Osteoblast (primary cell): ENCODE measurements at regions not wholly inside any gene's neighbourhood (a gene's known extent, or its start where the extent isn't known, plus 50 kb on each side); places are given as distances from the start of the nearest gene placed in this dataset.

ENCODE experiments used
- DNase-seq: peaks from one replicate; pipeline ENCODE4 v3.0.0; 2011; ENCODE audit warnings: low spot score, mixed read lengths; ENCODE audit not compliant: insufficient read length; ENCODE audit errors: missing footprints
- H2AFZ ChIP-seq: 2 replicates; pipeline ENCODE4 v1.6.0; 2011; ENCODE audit warnings: mild to moderate bottlenecking, low read length
- H3K27ac ChIP-seq: 2 replicates; pipeline ENCODE4 v1.5.1; 2011; ENCODE audit warnings: mild to moderate bottlenecking, low read depth, low read length, moderate library complexity
- H3K27me3 ChIP-seq: 2 replicates; pipeline ENCODE4 v1.6.0; 2012; ENCODE audit warnings: mild to moderate bottlenecking, control low read depth, inconsistent platforms, low read length, moderate library complexity; ENCODE audit not compliant: insufficient read depth
- H3K36me3 ChIP-seq: 2 replicates; pipeline ENCODE4 v1.5.1; 2011; ENCODE audit warnings: mild to moderate bottlenecking, low read length, control low read depth, moderate library complexity; ENCODE audit not compliant: insufficient read depth
- H3K4me1 ChIP-seq: 2 replicates; pipeline ENCODE4 v1.5.1; 2011; ENCODE audit warnings: mild to moderate bottlenecking, low read length, control low read depth, moderate library complexity; ENCODE audit not compliant: insufficient read depth
- H3K4me2 ChIP-seq: 2 replicates; pipeline ENCODE4 v1.6.0; 2011; ENCODE audit warnings: mild to moderate bottlenecking, low read length; ENCODE audit not compliant: insufficient read depth
- H3K4me3 ChIP-seq: fragments of 200-600 bp; sonication (generic); 3 replicates; pipeline ENCODE4 v1.5.1; 2012; ENCODE audit warnings: mild to moderate bottlenecking, low read length, inconsistent platforms; ENCODE audit not compliant: insufficient read depth
- H3K79me2 ChIP-seq: 2 replicates; pipeline ENCODE4 v1.6.0; 2012; ENCODE audit warnings: mild to moderate bottlenecking, low read length, control low read depth, inconsistent platforms; ENCODE audit not compliant: insufficient read depth
- H3K9me3 ChIP-seq: 2 replicates; pipeline ENCODE4 v1.5.1; 2011; ENCODE audit warnings: low read depth, low read length, control low read depth
- H4K20me1 ChIP-seq: 2 replicates; pipeline ENCODE4 v1.6.0; 2012; ENCODE audit warnings: mild to moderate bottlenecking, low read length, control low read depth; ENCODE audit not compliant: insufficient read depth
- CTCF ChIP-seq: IDR thresholded peaks from 2 replicates; pipeline ENCODE4 v1.5.1; 2011; ENCODE audit warnings: mild to moderate bottlenecking, low read depth, low read length, moderate library complexity; ENCODE audit errors: extremely low read depth

- peak; percentile 58 for DNase-seq
- no peaks in the 10 kb centered on the region for H4K20me1 ChIP-seq
- H3K4me3 ChIP-seq, result no peak overlapping the region
- peaks cover 25% of the 10 kb centered on the region for H3K4me1 ChIP-seq
- no peaks in the 10 kb centered on the region for H3K79me2 ChIP-seq
- no peaks in the 10 kb centered on the region for H3K27me3 ChIP-seq
- no peaks in the 10 kb centered on the region for H3K36me3 ChIP-seq
- H3K9me3 ChIP-seq, result no peaks in the 10 kb centered on the region
- H3K27ac ChIP-seq, result peak overlapping the region; percentile 78
- TF ChIP-seq CTCF, result no peak
- peak overlapping the region; percentile 63 for H2AFZ ChIP-seq
- no peak overlapping the region for H3K4me2 ChIP-seq
These were observed 96.2 kb downstream of the THBS2 start for GRCh38 chr6:169157197-169158148.

GRCh38 chr6:169156793-169157147 lies 96.9 kb downstream of the THBS2 start:
- no peaks in the 10 kb centered on the region for H3K9me3 ChIP-seq
- H3K4me1 ChIP-seq, result peaks cover 19% of the 10 kb centered on the region
- peak overlapping the region; percentile 4 for H2AFZ ChIP-seq
- H3K27ac ChIP-seq, result peak overlapping the region; percentile 64
- H3K4me3 ChIP-seq, result no peak overlapping the region
- H3K27me3 ChIP-seq, result no peaks in the 10 kb centered on the region
- no peak overlapping the region for H3K4me2 ChIP-seq
- DNase-seq, result no peak
- H3K79me2 ChIP-seq, result no peaks in the 10 kb centered on the region
- no peaks in the 10 kb centered on the region for H4K20me1 ChIP-seq
- TF ChIP-seq CTCF, result no peak
- no peaks in the 10 kb centered on the region for H3K36me3 ChIP-seq

GRCh38 chr6:169156108-169156792 lies 97.4 kb downstream of the THBS2 start:
- Histone ChIP-seq H3K79me2 (no peaks in the 10 kb centered on the region), H3K27ac (peak overlapping the region; percentile 64), H3K4me1 (peaks cover 17% of the 10 kb centered on the region), H3K27me3 (no peaks in the 10 kb centered on the region), H3K9me3 (no peaks in the 10 kb centered on the region), H4K20me1 (no peaks in the 10 kb centered on the region), H3K4me3 (no peak overlapping the region), H2AFZ (peak overlapping the region; percentile 4), H3K36me3 (no peaks in the 10 kb centered on the region), H3K4me2 (no peak overlapping the region)
- no peak for TF ChIP-seq CTCF
- DNase-seq, result peak; percentile 89

GRCh38 chr6:169155481-169155880 lies 98.2 kb downstream of the THBS2 start:
- no peaks in the 10 kb centered on the region for H3K36me3 ChIP-seq
- TF ChIP-seq CTCF, result no peak
- H3K79me2 ChIP-seq, result no peaks in the 10 kb centered on the region
- no peaks in the 10 kb centered on the region for H3K27me3 ChIP-seq
- H2AFZ ChIP-seq, result no peak overlapping the region
- no peak overlapping the region for H3K4me3 ChIP-seq
- peaks cover 17% of the 10 kb centered on the region for H3K4me1 ChIP-seq
- peak; percentile 47 for DNase-seq
- H3K9me3 ChIP-seq, result no peaks in the 10 kb centered on the region
- H4K20me1 ChIP-seq, result no peaks in the 10 kb centered on the region
- H3K27ac ChIP-seq, result peak overlapping the region; percentile 58
- H3K4me2 ChIP-seq, result no peak overlapping the region
